Endothelial cell (in vitro differentiated cells): ENCODE measurements at regions not wholly inside any gene's neighbourhood (a gene's known extent, or its start where the extent isn't known, plus 50 kb on each side); places are given as distances from the start of the nearest gene placed in this dataset.

Source experiments
- DNase-seq: peaks from one replicate; pipeline ENCODE4 v3.0.0; 2021; ENCODE audit warnings: low spot score
- H3K27ac Mint-ChIP-seq: one replicate; pipeline ENCODE4 v1.8.0; 2021; ENCODE audit warnings: mixed read lengths, inconsistent platforms; ENCODE audit not compliant: unreplicated experiment
- H3K27me3 Mint-ChIP-seq: one replicate; pipeline ENCODE4 v1.8.0; 2021; ENCODE audit warnings: mild to moderate bottlenecking, moderate library complexity, mixed read lengths, inconsistent platforms; ENCODE audit not compliant: unreplicated experiment
- H3K36me3 Mint-ChIP-seq: one replicate; pipeline ENCODE4 v1.8.0; 2021; ENCODE audit warnings: mild to moderate bottlenecking, low read depth, mixed read lengths, inconsistent platforms; ENCODE audit not compliant: unreplicated experiment
- H3K4me1 Mint-ChIP-seq: one replicate; pipeline ENCODE4 v1.8.0; 2021; ENCODE audit warnings: mild to moderate bottlenecking, mixed read lengths, inconsistent platforms; ENCODE audit not compliant: unreplicated experiment
- H3K4me3 Mint-ChIP-seq: one replicate; pipeline ENCODE4 v1.8.0; 2021; ENCODE audit warnings: mild to moderate bottlenecking, mixed read lengths, inconsistent platforms; ENCODE audit not compliant: unreplicated experiment
- H3K9me3 Mint-ChIP-seq: one replicate; pipeline ENCODE4 v1.8.0; 2021; ENCODE audit warnings: mixed read lengths, inconsistent platforms; ENCODE audit not compliant: unreplicated experiment
- TF ChIP-seq, protein P1 (sequence below): fragments of 200-600 bp; sonication (generic); IDR thresholded peaks from one replicate; pipeline ENCODE4 v1.5.0; 2021; ENCODE audit warnings: antibody characterized with exemption; ENCODE audit not compliant: unreplicated experiment

- Mint-ChIP-seq H3K27me3 (no peaks in the 10 kb centered on the region), H3K36me3 (no peaks in the 10 kb centered on the region), H3K4me3 (no peak overlapping the region), H3K4me1 (no peaks in the 10 kb centered on the region), H3K27ac (no peak overlapping the region), H3K9me3 (no peaks in the 10 kb centered on the region)
- TF ChIP-seq, protein P1, sequence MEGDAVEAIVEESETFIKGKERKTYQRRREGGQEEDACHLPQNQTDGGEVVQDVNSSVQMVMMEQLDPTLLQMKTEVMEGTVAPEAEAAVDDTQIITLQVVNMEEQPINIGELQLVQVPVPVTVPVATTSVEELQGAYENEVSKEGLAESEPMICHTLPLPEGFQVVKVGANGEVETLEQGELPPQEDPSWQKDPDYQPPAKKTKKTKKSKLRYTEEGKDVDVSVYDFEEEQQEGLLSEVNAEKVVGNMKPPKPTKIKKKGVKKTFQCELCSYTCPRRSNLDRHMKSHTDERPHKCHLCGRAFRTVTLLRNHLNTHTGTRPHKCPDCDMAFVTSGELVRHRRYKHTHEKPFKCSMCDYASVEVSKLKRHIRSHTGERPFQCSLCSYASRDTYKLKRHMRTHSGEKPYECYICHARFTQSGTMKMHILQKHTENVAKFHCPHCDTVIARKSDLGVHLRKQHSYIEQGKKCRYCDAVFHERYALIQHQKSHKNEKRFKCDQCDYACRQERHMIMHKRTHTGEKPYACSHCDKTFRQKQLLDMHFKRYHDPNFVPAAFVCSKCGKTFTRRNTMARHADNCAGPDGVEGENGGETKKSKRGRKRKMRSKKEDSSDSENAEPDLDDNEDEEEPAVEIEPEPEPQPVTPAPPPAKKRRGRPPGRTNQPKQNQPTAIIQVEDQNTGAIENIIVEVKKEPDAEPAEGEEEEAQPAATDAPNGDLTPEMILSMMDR = no peak
- DNase-seq = no peak
Observed at GRCh38 chr2:145680276-145680675, 1160.4 kb upstream of the ZEB2 start.

DNA sequence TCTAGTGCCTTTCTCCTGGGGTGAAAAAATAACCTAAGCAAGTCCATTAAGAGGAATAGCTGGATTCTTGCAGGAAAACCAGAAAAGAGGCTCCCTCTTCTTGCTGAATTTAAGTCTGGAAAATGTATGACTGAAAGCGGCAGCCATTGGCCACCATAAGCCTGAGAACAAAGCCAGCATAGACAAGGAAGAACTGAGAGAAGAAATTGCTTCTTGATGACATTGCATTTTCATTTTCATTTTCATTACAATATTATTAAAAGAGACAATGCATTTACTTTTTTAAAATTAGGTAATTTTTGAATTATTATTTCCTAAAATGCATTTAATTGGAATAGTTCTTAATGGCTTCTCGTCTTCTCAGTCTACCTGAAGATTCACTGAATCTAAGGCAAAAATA, 1157.5 kb upstream of the ZEB2 start:
- Mint-ChIP-seq H3K36me3 (no peaks in the 10 kb centered on the region), H3K4me3 (no peak overlapping the region), H3K27ac (no peak overlapping the region), H3K27me3 (no peaks in the 10 kb centered on the region), H3K9me3 (no peaks in the 10 kb centered on the region), H3K4me1 (no peaks in the 10 kb centered on the region)
- no peak for DNase-seq
- TF ChIP-seq, protein P1 = no peak

GRCh38 chr2:145674705-145675104, 1154.8 kb upstream of the ZEB2 start:
- no peak overlapping the region for H3K27ac Mint-ChIP-seq
- no peak for DNase-seq
- H3K27me3 Mint-ChIP-seq = no peaks in the 10 kb centered on the region
- no peaks in the 10 kb centered on the region for H3K36me3 Mint-ChIP-seq
- no peak overlapping the region for H3K4me3 Mint-ChIP-seq
- TF ChIP-seq, protein P1 = no peak
- no peaks in the 10 kb centered on the region for H3K9me3 Mint-ChIP-seq
- no peaks in the 10 kb centered on the region for H3K4me1 Mint-ChIP-seq

DNA sequence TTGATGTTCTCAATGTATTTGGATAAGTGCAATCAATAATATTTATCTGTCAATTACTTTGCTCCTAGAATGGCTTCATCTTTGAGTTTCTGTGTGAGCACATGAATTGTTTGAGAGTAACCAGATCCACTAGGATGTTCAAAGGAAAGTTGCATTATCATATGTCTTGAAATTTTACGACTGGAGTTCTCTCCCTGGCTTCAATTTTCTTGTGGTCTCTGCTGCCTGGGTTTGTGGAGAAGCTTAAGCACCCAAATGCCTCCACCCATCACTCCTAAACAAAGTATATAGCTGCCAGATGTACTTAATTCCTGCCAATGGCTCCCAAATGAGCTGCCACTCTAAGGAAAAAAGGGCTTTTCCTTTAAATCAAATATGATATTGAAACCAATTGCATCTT, 1149.4 kb upstream of the ZEB2 start:
- H3K4me3 Mint-ChIP-seq = no peak overlapping the region
- no peak for DNase-seq
- TF ChIP-seq, protein P1 = no peak
- no peaks in the 10 kb centered on the region for H3K27me3 Mint-ChIP-seq
- no peaks in the 10 kb centered on the region for H3K9me3 Mint-ChIP-seq
- H3K4me1 Mint-ChIP-seq = peaks cover 5% of the 10 kb centered on the region
- no peak overlapping the region for H3K27ac Mint-ChIP-seq
- H3K36me3 Mint-ChIP-seq = no peaks in the 10 kb centered on the region

DNA sequence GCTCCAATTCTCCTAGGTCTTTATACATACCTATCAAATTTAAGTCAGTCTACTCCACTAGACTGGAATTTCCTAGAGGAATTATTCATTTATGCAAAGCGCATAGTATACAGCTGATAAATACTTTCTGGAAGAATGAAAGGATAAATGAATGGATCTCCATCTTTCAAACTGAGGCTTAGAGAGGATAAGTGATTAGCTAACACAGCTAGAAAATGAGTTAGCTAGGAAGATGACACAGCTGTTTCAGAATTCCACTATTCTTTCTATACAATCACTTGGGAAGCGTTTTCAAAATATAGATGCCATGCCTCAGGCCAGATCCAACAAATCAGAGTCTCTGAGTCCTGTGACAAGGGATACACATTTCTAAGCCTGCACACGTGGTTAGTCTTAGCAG, 1146.6 kb upstream of the ZEB2 start:
- no peak overlapping the region for H3K27ac Mint-ChIP-seq
- H3K4me3 Mint-ChIP-seq = no peak overlapping the region
- H3K36me3 Mint-ChIP-seq = no peaks in the 10 kb centered on the region
- DNase-seq = no peak
- H3K27me3 Mint-ChIP-seq = no peaks in the 10 kb centered on the region
- no peaks in the 10 kb centered on the region for H3K9me3 Mint-ChIP-seq
- H3K4me1 Mint-ChIP-seq = peaks cover 5% of the 10 kb centered on the region
- TF ChIP-seq, protein P1 = no peak
